NB4 (cell line): ENCODE measurements at regions not wholly inside any gene's neighbourhood (a gene's known extent, or its start where the extent isn't known, plus 50 kb on each side); places are given as distances from the start of the nearest gene placed in this dataset.

Experiments
- MYC ChIP-seq: IDR thresholded peaks from 2 replicates; pipeline ENCODE4 v1.6.1; 2011; ENCODE audit warnings: low read depth, low read length
- TF ChIP-seq, protein P1 (sequence below): IDR thresholded peaks from one replicate; pipeline ENCODE4 v1.5.1; 2012; ENCODE audit warnings: low read depth, low read length

DNA sequence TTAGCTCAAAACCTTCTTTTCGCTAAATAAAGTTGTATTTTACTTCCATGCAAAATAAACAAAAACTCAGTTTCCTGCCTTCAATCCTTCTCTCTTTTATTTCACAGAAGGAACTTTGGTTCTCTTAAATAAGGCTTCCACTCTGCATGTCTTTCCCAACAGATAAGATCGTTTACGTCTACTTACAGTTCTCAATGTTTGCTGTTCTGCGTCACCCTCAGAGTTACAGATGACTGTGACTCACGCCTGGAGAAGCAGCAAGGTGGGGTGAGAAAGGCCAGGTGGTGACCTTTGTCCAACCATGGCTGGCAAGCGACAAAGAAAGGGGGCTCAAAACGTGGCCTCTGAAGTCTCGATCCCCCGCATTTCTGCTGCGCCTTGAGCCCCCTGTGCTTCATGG lies 51.4 kb upstream of the RPS6KA2 start:
- TF ChIP-seq MYC: no peak
- TF ChIP-seq, protein P1, sequence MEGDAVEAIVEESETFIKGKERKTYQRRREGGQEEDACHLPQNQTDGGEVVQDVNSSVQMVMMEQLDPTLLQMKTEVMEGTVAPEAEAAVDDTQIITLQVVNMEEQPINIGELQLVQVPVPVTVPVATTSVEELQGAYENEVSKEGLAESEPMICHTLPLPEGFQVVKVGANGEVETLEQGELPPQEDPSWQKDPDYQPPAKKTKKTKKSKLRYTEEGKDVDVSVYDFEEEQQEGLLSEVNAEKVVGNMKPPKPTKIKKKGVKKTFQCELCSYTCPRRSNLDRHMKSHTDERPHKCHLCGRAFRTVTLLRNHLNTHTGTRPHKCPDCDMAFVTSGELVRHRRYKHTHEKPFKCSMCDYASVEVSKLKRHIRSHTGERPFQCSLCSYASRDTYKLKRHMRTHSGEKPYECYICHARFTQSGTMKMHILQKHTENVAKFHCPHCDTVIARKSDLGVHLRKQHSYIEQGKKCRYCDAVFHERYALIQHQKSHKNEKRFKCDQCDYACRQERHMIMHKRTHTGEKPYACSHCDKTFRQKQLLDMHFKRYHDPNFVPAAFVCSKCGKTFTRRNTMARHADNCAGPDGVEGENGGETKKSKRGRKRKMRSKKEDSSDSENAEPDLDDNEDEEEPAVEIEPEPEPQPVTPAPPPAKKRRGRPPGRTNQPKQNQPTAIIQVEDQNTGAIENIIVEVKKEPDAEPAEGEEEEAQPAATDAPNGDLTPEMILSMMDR: no peak
